Gastrocnemius medialis (tissue), 4 donors: ENCODE measurements at regions not wholly inside any gene's neighbourhood (a gene's known extent, or its start where the extent isn't known, plus 50 kb on each side); places are given as distances from the start of the nearest gene placed in this dataset.

Experiments
- ATAC-seq, 2 donors: fragments of 150-250 bp; one replicate each; pipeline ENCODE4 v1.9.1; 2016
- DNase-seq, 2 donors: peaks; one replicate each; pipeline ENCODE4 v3.0.0-alpha.2; 2019
- H3K27ac ChIP-seq, 4 donors: fragments of 200-600 bp; sonication (generic); 1 replicate in 1 of 4; 2 replicates in 3 of 4; pipeline ENCODE4 v1.5.1; 2016 to 2018; ENCODE audit warnings: mild to moderate bottlenecking in 2 of 4, moderate library complexity in 1 of 4
- H3K27me3 ChIP-seq, 3 donors: fragments of 200-600 bp; sonication (generic) in 2 of 3; 1 replicate in 1 of 3; 2 replicates in 2 of 3; pipeline versions ENCODE4 v1.5.1 to v1.6.0; 2016 to 2019; ENCODE audit warnings: mild to moderate bottlenecking in 1 of 3, moderate library complexity in 1 of 3
- H3K36me3 ChIP-seq, 2 donors: fragments of 200-600 bp; sonication (generic) in 1 of 2; one replicate each; pipeline ENCODE4 v1.5.1; 2017 to 2018
- H3K4me1 ChIP-seq, 2 donors: fragments of 200-600 bp; sonication (generic) in 1 of 2; one replicate each; pipeline ENCODE4 v1.5.1; 2016 to 2017; ENCODE audit warnings: mild to moderate bottlenecking in 2 of 2
- H3K4me3 ChIP-seq, 4 donors: fragments of 200-600 bp; sonication (generic) in 3 of 4; 1 replicate in 1 of 4; 2 replicates in 3 of 4; pipeline ENCODE4 v1.5.1; 2016 to 2019; ENCODE audit warnings: mild to moderate bottlenecking in 2 of 4
- H3K9me3 ChIP-seq, 3 donors: fragments of 200-600 bp; sonication (generic) in 2 of 3; 1 replicate in 1 of 3; 2 replicates in 2 of 3; pipeline ENCODE4 v1.5.1; 2016 to 2019
- CTCF ChIP-seq, 5 experiments: fragments of 450-650 bp in 3 of 5; fragments of 200-600 bp in 2 of 5; sonication (generic) in 2 of 5; IDR thresholded peaks in 4 of 5; conservative IDR thresholded peaks in 1 of 5; 1 replicate in 4 of 5; 2 replicates in 1 of 5; pipeline ENCODE4 v1.5.1; 2016 to 2019; ENCODE audit warnings: antibody characterized with exemption in 5 of 5, mild to moderate bottlenecking in 3 of 5, moderate library complexity in 3 of 5
- POLR2A ChIP-seq, 2 donors: fragments of 450-650 bp; IDR thresholded peaks; one replicate each; pipeline ENCODE4 v1.6.1; 2017; ENCODE audit warnings: antibody characterized with exemption in 2 of 2, mild to moderate bottlenecking in 2 of 2, moderate library complexity in 2 of 2
- in situ Hi-C, 4 donors: fragments of 200-750 bp; cut with MboI; loops; one replicate each; pipeline versions ENCODE4 v1.15.0 to v1.8.0; 2017; ENCODE audit warnings: low sequenced_read_pairs in 4 of 4
- intact Hi-C: fragments of 100-400 bp; cut with DNase I; formaldehyde crosslinking; loops from one replicate; pipeline ENCODE4 v1.15.1; 2023; ENCODE audit warnings: low total_unique reads

- H3K9me3 ChIP-seq = no peaks in the 10 kb centered on the region
- H3K36me3 ChIP-seq = no peaks in the 10 kb centered on the region
- no peak for TF ChIP-seq CTCF (IDR thresholded peaks at IDR 0.05 in 4 of 5, conservative IDR thresholded peaks at IDR 0.05 in 1 of 5)
- TF ChIP-seq POLR2A (IDR thresholded peaks at IDR 0.05) = no peak
- no peak overlapping the region for H3K27ac ChIP-seq
- H3K4me1 ChIP-seq = no peaks in the 10 kb centered on the region
- ATAC-seq (no peak), DNase-seq (no peak)
- no peak overlapping the region for H3K4me3 ChIP-seq
- no peaks in the 10 kb centered on the region for H3K27me3 ChIP-seq
- in situ Hi-C loops (no loop called here), intact Hi-C loops (no loop called here)
Measured at GRCh38 chr13:39976481-39976880, 321.0 kb downstream of the COG6 start.

- no peak overlapping the region for H3K27ac ChIP-seq
- no peaks in the 10 kb centered on the region for H3K9me3 ChIP-seq
- no peaks in the 10 kb centered on the region for H3K27me3 ChIP-seq
- in situ Hi-C loops (no loop called here), intact Hi-C loops (no loop called here)
- no peak for DNase-seq
- no peak for ATAC-seq
- H3K4me3 ChIP-seq = no peak overlapping the region
- no peaks in the 10 kb centered on the region for H3K4me1 ChIP-seq
- no peaks in the 10 kb centered on the region for H3K36me3 ChIP-seq
- TF ChIP-seq CTCF (IDR thresholded peaks at IDR 0.05 in 4 of 5, conservative IDR thresholded peaks at IDR 0.05 in 1 of 5) (no peak), POLR2A (IDR thresholded peaks at IDR 0.05) (no peak)
Measured at GRCh38 chr13:39981056-39981455, 325.6 kb downstream of the COG6 start.

GRCh38 chr13:39982745-39983144 is 327.3 kb downstream of the COG6 start:
- no peak for ATAC-seq
- Histone ChIP-seq H3K27me3 (no peaks in the 10 kb centered on the region), H3K4me3 (no peak overlapping the region), H3K27ac (no peak overlapping the region), H3K36me3 (no peaks in the 10 kb centered on the region), H3K4me1 (no peaks in the 10 kb centered on the region), H3K9me3 (no peaks in the 10 kb centered on the region)
- TF ChIP-seq POLR2A (IDR thresholded peaks at IDR 0.05) (no peak), CTCF (IDR thresholded peaks at IDR 0.05 in 4 of 5, conservative IDR thresholded peaks at IDR 0.05 in 1 of 5) (no peak)
- intact Hi-C loops = no loop called here
- in situ Hi-C loops = no loop called here
- DNase-seq = no peak

GRCh38 chr13:39985071-39985470 is 329.6 kb downstream of the COG6 start:
- intact Hi-C loops (no loop called here), in situ Hi-C loops (no loop called here)
- ATAC-seq = no peak

More at GRCh38 chr13:39985071-39985470, 329.6 kb downstream of the COG6 start:
- Histone ChIP-seq H3K9me3 (no peaks in the 10 kb centered on the region), H3K27me3 (no peaks in the 10 kb centered on the region), H3K4me1 (no peaks in the 10 kb centered on the region), H3K27ac (no peak overlapping the region), H3K4me3 (no peak overlapping the region), H3K36me3 (no peaks in the 10 kb centered on the region)
- DNase-seq = no peak
- no peak for TF ChIP-seq CTCF (IDR thresholded peaks at IDR 0.05 in 4 of 5, conservative IDR thresholded peaks at IDR 0.05 in 1 of 5)
- no peak for TF ChIP-seq POLR2A (IDR thresholded peaks at IDR 0.05)
